Right lung (tissue), 2 donors: ENCODE measurements at regions not wholly inside any gene's neighbourhood (a gene's known extent, or its start where the extent isn't known, plus 50 kb on each side); places are given as distances from the start of the nearest gene placed in this dataset.

Source experiments
- DNase-seq, 2 donors: peaks; one replicate each; pipeline ENCODE4 v3.0.0-alpha.2; 2013

DNA sequence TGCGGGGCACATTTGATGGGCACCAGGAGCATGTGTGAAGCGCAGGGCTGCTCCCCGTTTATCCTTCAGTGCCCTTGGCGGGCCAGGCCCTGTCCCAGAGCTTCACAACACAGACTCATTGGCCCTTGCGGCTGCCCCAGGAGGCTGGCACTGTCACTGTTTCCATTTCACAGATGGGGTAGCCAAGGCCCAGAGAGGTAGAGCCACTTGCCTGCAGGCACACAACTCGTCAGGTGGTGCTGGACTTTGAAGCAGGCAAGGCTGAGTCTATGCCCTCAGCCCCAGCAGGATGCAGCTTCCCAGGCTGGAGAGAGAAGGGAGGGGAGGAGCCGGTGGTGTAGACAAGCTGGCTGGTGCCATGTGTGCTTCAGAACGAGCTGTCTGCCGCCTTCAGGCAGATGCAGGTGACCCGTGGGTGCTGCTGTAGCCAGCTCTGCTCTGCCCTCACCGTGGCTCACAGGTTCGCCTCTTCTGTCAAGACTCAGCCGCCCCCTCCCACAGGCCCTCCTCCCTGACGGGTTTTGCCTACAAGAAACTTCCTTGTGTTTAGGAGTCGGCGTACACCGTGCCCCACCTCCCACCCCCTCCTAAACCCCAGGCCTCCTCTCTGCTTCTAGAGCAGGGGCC, 232.3 kb upstream of the CIBAR2 start:
- DNase-seq: no peak

DNA sequence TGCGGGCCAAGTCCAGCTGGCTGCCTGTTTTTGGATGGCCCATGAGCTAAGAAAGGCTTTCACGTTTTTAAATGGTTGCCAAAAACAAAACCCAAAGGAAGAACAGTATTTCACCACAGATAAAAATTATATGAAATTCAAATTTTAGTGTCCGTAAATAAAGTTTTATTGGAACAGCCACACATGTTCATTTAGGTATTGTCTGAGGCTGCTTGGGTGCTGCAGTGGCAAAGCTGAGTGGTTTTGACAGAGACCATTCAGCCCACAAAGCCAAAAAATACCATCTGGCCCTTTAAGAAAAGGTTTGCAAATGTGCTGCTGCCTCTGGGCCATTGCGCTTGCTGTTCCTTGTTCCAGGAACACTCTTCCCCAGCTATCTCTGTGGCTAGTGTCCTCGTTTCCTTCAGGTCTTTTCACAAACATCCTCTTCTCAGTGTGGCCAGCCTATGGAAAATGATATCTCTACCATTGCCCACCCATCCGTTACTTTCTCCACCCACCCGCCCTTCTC, 232.9 kb upstream of the CIBAR2 start:
- no peak for DNase-seq

DNA sequence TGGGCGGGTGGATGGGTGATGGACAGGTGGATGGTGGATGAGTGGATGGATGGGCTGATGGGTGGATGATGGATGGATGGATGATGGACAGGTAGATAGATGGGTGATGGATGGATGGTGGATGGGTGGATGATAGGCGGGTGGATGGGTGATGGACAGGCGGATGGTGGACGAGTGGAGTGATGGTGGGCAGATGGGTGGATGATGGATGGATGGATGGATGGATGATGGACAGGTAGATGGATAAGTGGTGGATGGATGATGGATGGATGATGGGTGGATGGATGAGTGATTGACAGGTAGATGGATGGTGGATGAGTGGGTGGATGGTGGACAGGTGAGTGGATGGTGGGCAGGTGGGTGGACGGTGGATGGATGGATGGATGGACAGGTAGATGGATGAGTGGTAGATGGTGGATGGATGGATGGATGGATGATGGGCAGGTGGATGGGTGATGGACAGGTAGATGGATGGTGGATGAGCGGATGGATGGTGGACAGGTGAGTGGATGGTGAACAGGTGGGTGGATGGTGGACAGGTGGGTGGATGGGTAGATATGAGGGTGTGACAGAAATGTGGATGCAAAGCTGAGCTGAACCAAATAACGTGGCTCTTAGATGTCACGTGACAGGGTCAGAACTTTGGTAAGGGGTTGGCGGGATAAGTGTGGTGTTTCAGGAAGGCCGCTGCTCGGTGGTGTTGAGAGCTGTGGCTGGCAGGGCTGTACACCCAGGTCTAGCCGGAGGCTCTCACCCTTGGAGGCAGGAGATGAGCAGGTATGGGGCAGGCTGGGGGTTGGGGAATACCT, 234.3 kb upstream of the CIBAR2 start:
- no peak for DNase-seq

GRCh38 chr16:85347213-85347591, 234.9 kb upstream of the CIBAR2 start:
- DNase-seq: no peak

GRCh38 chr16:85348065-85348840, 236.0 kb upstream of the CIBAR2 start:
- no peak for DNase-seq

DNA sequence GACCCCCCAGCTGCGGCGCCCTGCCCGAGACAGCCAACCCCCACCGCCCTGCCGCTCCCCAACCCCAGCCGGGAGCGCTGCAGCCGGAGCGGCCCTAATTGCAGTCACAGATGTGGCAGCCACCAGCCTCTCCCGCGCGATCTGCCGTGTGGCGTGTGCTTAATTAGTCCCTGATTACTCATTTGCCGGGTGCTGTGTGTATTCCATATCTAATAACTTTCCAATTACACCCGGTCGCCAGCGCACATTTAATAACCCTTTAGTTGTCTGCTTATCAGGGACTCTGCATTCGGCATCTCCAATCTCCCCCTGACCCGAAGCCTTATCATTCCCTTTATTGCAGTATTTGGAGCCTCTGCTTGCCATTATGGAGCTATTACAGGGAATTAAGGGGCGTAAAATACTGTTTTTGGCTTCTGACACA, 236.7 kb upstream of the CIBAR2 start:
- DNase-seq: no peak

- no peak for DNase-seq
Observed at GRCh38 chr16:85349365-85350145, 237.3 kb upstream of the CIBAR2 start.

DNA sequence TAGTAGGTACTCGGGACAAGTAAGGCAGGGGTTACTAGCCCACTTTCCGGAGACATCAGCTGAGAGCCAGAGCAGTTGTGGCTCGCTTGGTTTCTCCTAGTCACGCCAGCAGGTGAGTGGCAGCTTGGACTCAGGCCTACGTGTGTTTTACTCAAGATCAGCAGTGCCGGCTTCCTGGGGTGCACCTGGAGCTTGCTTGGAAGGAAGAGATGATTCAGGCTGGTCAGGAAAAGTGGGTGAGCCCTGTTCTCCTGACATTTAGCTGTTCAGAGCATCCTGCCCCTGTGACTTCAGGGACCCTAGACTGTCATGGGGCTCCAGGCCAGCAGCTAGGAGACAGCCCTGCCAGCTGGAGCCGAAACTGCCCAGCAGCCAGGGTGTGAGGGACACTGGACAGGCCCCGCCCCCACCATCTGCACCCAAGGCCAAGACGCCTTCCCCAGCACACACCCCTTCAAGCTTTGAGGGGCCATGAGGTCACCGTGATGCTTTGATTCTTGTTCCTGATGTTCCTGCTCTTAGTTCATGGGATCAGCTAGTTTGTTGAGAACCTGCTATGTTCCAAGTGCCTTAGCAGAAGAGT, 238.0 kb upstream of the CIBAR2 start:
- DNase-seq: no peak

GRCh38 chr16:85350973-85351372, 238.7 kb upstream of the CIBAR2 start:
- DNase-seq: peak; percentile 83 to 84

DNA sequence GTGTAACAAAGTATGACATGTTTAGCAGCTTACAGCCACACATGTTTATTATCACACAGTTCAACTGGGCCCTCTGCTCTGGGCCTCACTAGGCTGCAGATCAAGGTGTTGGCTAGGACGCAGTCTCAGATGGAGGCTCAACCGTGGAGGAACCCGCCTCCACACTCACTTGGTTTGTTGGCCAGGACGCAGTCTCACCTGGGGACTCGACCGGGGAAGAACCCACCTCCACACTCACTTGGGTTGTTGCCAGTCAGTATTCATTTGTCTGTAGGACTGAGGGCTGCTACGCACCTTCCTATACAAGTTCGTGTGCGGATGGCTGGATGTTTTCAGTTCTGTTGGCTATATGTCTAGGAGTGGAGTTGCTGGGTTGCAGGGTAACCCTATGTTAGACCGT, 240.7 kb upstream of the CIBAR2 start:
- DNase-seq: no peak

DNA sequence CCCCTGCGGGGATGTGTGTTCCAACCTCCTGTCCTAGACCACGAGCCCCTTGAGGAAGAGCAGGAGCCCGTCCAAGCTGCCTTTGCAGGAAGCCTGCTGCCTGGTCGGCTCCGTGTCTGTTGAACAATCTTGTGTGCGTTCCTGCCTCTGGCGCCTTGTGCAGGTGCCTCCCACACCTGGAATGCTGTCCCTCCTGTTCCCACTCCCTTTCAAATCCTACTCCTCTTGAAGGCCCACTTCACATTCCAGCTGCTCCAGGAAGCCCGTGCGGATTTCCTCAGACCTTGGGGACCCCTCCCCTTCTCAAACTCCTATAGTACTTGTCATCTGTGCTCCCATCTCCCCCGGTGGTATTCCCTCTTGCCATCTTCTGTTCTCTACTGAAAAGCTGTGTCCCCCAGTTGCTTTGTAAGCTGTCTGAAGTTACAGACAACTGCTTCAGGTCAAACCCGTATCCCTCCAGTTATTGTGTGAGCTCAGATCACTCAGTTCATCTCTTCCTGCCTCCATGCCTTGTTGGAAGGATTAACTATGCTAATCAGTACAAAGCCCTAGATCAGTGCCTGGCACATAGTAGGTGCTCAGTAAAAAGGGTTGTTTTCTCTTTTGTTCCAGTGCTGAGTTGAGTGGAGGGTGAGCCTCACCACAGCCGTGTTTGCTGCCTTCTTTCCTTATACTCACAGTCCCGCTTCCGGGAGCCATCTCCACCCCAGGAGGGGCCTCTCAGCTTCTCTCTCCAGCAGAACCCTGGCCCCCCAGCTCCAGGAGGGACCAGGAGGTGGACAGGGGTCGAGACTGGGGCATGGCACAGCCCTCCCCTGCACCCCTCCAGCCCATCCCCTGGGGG, 241.8 kb upstream of the CIBAR2 start:
- DNase-seq: peak; percentile 70

- DNase-seq: no peak
Observed at GRCh38 chr16:85354686-85355514, 242.6 kb upstream of the CIBAR2 start.

GRCh38 chr16:85355515-85355837, 243.2 kb upstream of the CIBAR2 start:
- DNase-seq: no peak

DNA sequence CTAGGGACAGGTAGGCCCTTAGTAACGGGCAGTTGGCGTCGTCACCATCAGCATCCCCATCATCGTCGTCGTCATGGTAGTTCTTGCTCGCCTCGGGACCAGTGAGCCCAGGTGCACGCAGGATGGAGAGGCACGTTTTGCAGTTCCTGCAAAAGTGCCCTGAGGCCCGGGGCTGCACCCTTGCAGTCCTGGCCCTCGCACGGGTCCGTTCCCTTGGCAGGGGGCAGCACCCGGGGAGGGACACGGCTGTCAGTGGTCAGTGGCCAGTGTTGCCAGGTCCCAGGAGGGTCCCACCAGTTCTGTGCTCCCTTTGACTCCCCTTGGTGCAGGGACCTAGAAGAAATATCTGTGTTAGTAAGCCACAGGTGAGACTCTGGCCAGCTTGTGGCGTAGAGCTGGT, 243.9 kb upstream of the CIBAR2 start:
- no peak for DNase-seq

- DNase-seq: no peak
Observed at GRCh38 chr16:85357323-85357722, 245.1 kb upstream of the CIBAR2 start.

GRCh38 chr16:85357924-85358505, 245.7 kb upstream of the CIBAR2 start:
- DNase-seq: no peak

DNA sequence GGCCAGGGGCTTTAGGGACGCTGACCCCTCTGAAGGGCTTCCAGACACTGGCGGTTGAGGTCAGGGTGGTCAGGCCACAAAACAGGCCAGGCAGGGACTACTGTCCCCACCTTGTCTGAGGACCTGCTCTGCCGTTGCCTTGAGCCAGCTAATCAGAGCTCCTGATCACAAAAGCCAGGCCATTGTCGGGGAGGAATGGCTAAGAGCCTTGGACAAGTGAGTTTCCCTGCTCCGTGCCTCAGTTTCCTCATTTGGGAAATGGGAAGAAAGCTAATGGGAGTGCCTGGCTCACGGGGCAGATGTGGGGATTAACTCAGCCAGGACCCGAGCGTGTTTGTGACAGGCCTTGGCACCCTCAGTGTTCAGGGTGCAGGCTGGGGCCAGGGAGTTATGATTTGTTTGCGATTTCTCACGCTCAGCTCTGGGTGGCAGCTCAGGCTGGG, 246.5 kb upstream of the CIBAR2 start:
- no peak for DNase-seq

GRCh38 chr16:85359147-85359822, 247.0 kb upstream of the CIBAR2 start:
- no peak for DNase-seq
